ENCODE measurements at regions not wholly inside any gene's neighbourhood (a gene's known extent, or its start where the extent isn't known, plus 50 kb on each side); places are given as distances from the start of the nearest gene placed in this dataset.

DNA sequence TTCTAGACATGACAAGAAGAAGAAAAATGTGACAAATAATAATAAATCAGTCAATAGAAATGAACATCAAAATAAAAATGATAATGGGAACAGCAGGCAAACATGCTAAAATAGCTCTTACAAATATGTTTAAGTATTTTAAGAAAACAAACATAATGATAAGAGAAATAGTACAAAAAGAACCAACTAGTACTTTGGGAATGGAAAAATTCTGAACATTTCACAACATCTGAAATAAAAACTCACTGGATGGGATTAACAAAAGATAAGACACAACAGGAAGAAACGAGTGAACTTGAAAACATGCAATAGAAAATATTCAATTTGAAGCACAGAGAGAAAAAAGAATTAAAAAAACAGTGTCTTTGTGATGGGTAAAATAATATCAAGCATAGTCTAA, 115.2 kb upstream of the TSPAN2 start:
- TF ChIP-seq POLR2A (IDR thresholded peaks at IDR 0.05): no peak
- TF ChIP-seq, protein P1, sequence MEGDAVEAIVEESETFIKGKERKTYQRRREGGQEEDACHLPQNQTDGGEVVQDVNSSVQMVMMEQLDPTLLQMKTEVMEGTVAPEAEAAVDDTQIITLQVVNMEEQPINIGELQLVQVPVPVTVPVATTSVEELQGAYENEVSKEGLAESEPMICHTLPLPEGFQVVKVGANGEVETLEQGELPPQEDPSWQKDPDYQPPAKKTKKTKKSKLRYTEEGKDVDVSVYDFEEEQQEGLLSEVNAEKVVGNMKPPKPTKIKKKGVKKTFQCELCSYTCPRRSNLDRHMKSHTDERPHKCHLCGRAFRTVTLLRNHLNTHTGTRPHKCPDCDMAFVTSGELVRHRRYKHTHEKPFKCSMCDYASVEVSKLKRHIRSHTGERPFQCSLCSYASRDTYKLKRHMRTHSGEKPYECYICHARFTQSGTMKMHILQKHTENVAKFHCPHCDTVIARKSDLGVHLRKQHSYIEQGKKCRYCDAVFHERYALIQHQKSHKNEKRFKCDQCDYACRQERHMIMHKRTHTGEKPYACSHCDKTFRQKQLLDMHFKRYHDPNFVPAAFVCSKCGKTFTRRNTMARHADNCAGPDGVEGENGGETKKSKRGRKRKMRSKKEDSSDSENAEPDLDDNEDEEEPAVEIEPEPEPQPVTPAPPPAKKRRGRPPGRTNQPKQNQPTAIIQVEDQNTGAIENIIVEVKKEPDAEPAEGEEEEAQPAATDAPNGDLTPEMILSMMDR (IDR thresholded peaks at IDR 0.05): no peak
- H3K4me3 ChIP-seq: no peak overlapping the region
- H3K27ac ChIP-seq: no peak overlapping the region
- H3K36me3 ChIP-seq: no peaks in the 10 kb centered on the region
- H3K4me1 ChIP-seq: no peaks in the 10 kb centered on the region
- DNase-seq: no peak
- intact Hi-C loops (cut with DNase I): no loop called here
- 76 to 84% methylated on average over 1 of the region's 1 CpG for WGBS, 2 donors
- no peaks in the 10 kb centered on the region for H3K27me3 ChIP-seq
- H3K9me3 ChIP-seq: peaks cover 0 to 6% (median 0%) of the 10 kb centered on the region in 3 donors

DNA sequence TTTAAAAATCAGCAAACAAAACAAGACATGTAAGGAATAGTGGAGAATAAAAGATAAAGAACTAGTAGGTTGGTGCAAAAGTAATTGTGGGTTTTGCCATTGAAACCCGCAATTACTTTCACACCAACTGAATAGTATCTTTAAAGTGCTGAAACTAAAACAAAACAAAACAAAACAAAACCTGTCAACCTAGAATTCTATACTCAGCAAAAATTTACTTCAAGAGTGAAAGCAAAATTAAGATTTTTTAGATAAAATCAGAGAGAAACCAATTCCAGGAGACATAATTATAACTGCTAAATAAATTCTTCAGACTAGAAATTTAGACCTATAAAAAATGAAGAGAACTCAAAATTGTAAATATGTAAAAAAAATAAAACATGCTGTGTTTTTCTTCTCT, 114.0 kb upstream of the TSPAN2 start:
- Histone ChIP-seq H3K27ac (no peak overlapping the region), H3K9me3 (peaks cover 0 to 6% (median 0%) of the 10 kb centered on the region in 3 donors), H3K27me3 (no peaks in the 10 kb centered on the region), H3K4me3 (no peak overlapping the region), H3K36me3 (no peaks in the 10 kb centered on the region), H3K4me1 (no peaks in the 10 kb centered on the region)
- TF ChIP-seq, protein P1 (IDR thresholded peaks at IDR 0.05): no peak
- TF ChIP-seq POLR2A (IDR thresholded peaks at IDR 0.05): no peak
- 85 to 100% methylated on average over 1 of the region's 1 CpG for WGBS, 2 donors
- DNase-seq: no peak
- intact Hi-C loops (cut with DNase I): no loop called here

DNA sequence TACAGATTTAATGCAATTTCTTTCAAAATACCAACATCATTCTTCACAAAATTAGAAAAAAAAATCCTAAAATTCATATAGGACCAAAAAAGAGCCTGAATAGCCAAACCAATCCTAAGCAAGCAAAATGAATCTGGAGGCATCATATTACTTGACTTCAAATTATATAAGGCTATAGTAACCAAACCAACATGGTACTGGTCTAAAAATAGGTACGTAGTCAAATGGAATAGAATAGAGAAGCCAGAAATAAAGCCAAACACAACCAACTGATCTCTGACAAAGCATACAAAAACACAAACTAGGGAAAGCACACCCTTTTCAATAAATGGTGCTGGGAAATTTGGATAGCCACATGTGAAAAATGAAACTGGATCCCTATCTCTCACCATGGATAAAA, 112.3 kb upstream of the TSPAN2 start:
- no peak for TF ChIP-seq POLR2A (IDR thresholded peaks at IDR 0.05)
- TF ChIP-seq, protein P1 (IDR thresholded peaks at IDR 0.05): no peak

DNA sequence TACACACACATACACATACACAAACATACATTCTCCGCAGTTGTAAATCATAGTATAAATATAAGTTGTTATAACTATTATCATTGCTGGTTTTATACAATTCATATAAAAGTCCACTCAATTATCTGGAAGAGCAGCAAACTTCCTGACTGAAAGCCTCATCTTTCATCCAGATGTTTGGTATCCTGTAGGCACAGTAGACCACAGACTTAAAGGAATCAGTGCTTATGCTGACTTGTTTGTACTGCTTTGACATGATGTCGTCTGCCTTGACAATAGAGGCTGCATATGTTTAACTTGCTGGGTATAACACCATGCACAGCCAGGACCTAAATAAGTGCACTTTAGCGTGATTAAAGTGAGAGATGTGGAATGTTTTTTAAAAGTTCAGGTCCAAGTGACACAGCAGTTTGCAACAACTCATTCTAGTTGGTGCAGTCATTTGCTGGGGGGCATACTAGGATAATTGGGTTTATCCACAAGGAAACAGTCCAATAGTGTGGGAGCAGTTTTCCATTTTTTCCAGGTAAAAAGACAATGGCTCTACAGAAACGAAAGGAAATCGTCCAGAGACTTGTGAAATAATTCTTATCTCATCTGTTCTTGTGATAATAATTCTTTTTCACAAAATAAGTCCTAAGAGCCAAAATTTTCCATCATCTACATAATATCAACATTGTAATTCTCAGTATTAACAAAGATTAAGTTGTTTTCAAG, 110.3 kb upstream of the TSPAN2 start:
- H3K9me3 ChIP-seq: peaks cover 0 to 6% (median 0%) of the 10 kb centered on the region in 3 donors
- H3K4me3 ChIP-seq: no peak overlapping the region
- 51 to 68% methylated on average over 5 of the region's 5 CpGs for WGBS, 2 donors
- H3K27me3 ChIP-seq: no peaks in the 10 kb centered on the region
- intact Hi-C loops (cut with DNase I): no loop called here
- no peak for DNase-seq
- H3K4me1 ChIP-seq: no peaks in the 10 kb centered on the region
- TF ChIP-seq POLR2A (IDR thresholded peaks at IDR 0.05): no peak
- TF ChIP-seq, protein P1 (IDR thresholded peaks at IDR 0.05): no peak
- H3K36me3 ChIP-seq: no peaks in the 10 kb centered on the region
- no peak overlapping the region for H3K27ac ChIP-seq

More for the DNA sequence above, 112.3 kb upstream of the TSPAN2 start:
- WGBS, 2 donors: 84 to 85% methylated on average over 1 of the region's 1 CpG
- Histone ChIP-seq H3K4me1 (no peaks in the 10 kb centered on the region), H3K27ac (no peak overlapping the region), H3K36me3 (no peaks in the 10 kb centered on the region), H3K4me3 (no peak overlapping the region), H3K9me3 (peaks cover 0 to 6% (median 0%) of the 10 kb centered on the region in 3 donors), H3K27me3 (no peaks in the 10 kb centered on the region)
- intact Hi-C loops (cut with DNase I): no loop called here
- no peak for DNase-seq

DNA sequence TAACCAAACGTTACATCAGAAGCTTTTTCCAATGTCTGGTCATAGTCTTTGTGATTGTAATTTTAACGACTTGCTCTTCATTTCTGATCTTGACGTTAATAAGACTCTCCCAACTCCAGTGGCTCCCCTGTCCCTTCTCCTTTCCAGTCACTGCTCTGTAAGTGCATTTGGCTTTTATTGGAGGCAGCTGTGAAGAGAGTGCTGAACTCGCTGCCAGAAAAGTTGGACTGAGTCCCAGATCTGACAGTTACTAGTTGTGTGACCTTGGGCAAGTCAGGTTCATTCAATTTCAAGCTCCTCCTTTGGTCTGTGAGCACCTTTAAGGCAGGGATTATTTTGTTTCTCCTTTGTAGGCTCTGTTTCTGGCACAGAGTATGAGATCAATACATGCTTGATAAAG, 109.6 kb upstream of the TSPAN2 start:
- Histone ChIP-seq H3K27me3 (no peaks in the 10 kb centered on the region), H3K4me3 (no peak overlapping the region), H3K36me3 (no peaks in the 10 kb centered on the region), H3K9me3 (peaks cover 0 to 5% (median 0%) of the 10 kb centered on the region in 3 donors), H3K27ac (no peak overlapping the region), H3K4me1 (no peaks in the 10 kb centered on the region)
- no peak for TF ChIP-seq POLR2A (IDR thresholded peaks at IDR 0.05)
- TF ChIP-seq, protein P1 (IDR thresholded peaks at IDR 0.05): no peak
- intact Hi-C loops (cut with DNase I): no loop called here
- DNase-seq: no peak
- 54 to 61% methylated on average over 4 of the region's 4 CpGs for WGBS, 2 donors

All from esophagus squamous epithelium (tissue), 5 donors.